SK-N-SH (cell line): ENCODE measurements at regions not wholly inside any gene's neighbourhood (a gene's known extent, or its start where the extent isn't known, plus 50 kb on each side); places are given as distances from the start of the nearest gene placed in this dataset.

Experiments used
- CTCF ChIA-PET: fragments of 300-600, 350-600 bp; formaldehyde crosslinking; extraction: SDS; loops from one replicate; lab custom pipeline; 2021; lab: Yijun Ruan, JAX
- POLR2A ChIA-PET: fragments of 350-600 bp; sonication (Branson Sonifier 250); formaldehyde crosslinking; extraction: SDS; loops from one replicate; lab custom pipeline; 2020; ENCODE audit warnings: antibody characterized with exemption, inconsistent platforms; lab: Yijun Ruan, JAX
- DNase-seq: peaks from one replicate; pipeline ENCODE4 v3.0.0; 2012
- H2AFZ ChIP-seq: fragments of 200-600 bp; sonication (generic); 2 replicates; pipeline ENCODE4 v1.8.1; 2016; ENCODE audit warnings: antibody characterized with exemption, mild to moderate bottlenecking, low read depth
- H3F3A ChIP-seq: fragments of 200-600 bp; sonication (generic); replicated peaks from 2 replicates; pipeline ENCODE3; 2016; ENCODE audit warnings: antibody characterized with exemption, mild to moderate bottlenecking; ENCODE audit not compliant: insufficient read depth
- H3K27ac ChIP-seq, 2 experiments: fragments of 200-500 bp in 1 of 2; fragments of 200-600 bp in 1 of 2; sonication (Bioruptor generic) in 1 of 2; sonication (generic), shearing (Covaris generic) in 1 of 2; 2 replicates each; pipeline versions ENCODE4 v1.5.1 to v1.6.1; 2014 to 2016; ENCODE audit warnings: low read depth in 2 of 2, inconsistent platforms in 1 of 2, low read length in 1 of 2, mild to moderate bottlenecking in 1 of 2, mixed read lengths in 1 of 2
- H3K27me3 ChIP-seq: fragments of 200-600 bp; sonication (generic), shearing (Covaris generic); 2 replicates; pipeline ENCODE4 v1.6.1; 2016; ENCODE audit warnings: mixed run types; ENCODE audit not compliant: insufficient read depth
- H3K36me3 ChIP-seq, 2 experiments: fragments of 200-500 bp in 1 of 2; fragments of 200-600 bp in 1 of 2; sonication (Bioruptor generic) in 1 of 2; sonication (generic) in 1 of 2; replicated peaks in 1 of 2; 2 replicates each; pipeline versions ENCODE3 to v1.5.1; 2014 to 2016; ENCODE audit warnings: low read length in 1 of 2, mild to moderate bottlenecking in 1 of 2; ENCODE audit not compliant: insufficient read depth in 2 of 2, control insufficient read depth in 1 of 2
- H3K4me1 ChIP-seq, 2 experiments: fragments of 200-500 bp in 1 of 2; fragments of 200-600 bp in 1 of 2; sonication (Bioruptor generic) in 1 of 2; sonication (generic), shearing (Covaris generic) in 1 of 2; 2 replicates each; pipeline versions ENCODE4 v1.5.1 to v1.6.1; 2014 to 2016; ENCODE audit warnings: low read depth in 1 of 2, low read length in 1 of 2, mixed run types in 1 of 2; ENCODE audit not compliant: insufficient read depth in 2 of 2, control insufficient read depth in 1 of 2
- H3K4me2 ChIP-seq: fragments of 200-600 bp; sonication (generic), shearing (Covaris generic); 2 replicates; pipeline ENCODE4 v1.6.1; 2017; ENCODE audit warnings: mixed run types
- H3K4me3 ChIP-seq, 2 experiments: fragments of 200-500 bp in 1 of 2; fragments of 200-600 bp in 1 of 2; sonication (Bioruptor generic) in 1 of 2; sonication (generic), shearing (Covaris generic) in 1 of 2; 2 replicates each; pipeline versions ENCODE4 v1.5.1 to v1.8.1; 2014 to 2016; ENCODE audit warnings: low read depth in 2 of 2, inconsistent platforms in 1 of 2, low read length in 1 of 2, mild to moderate bottlenecking in 1 of 2, mixed read lengths in 1 of 2, moderate library complexity in 1 of 2
- H3K79me2 ChIP-seq: fragments of 200-600 bp; sonication (generic); 2 replicates; pipeline ENCODE4 v1.8.1; 2017; ENCODE audit warnings: mild to moderate bottlenecking; ENCODE audit not compliant: insufficient read depth
- H3K9ac ChIP-seq: fragments of 200-600 bp; sonication (generic); 2 replicates; pipeline ENCODE4 v1.6.1; 2017; ENCODE audit warnings: mixed run types
- H3K9me2 ChIP-seq: fragments of 200-600 bp; sonication (generic); 2 replicates; pipeline ENCODE4 v1.6.1; 2017; ENCODE audit warnings: mixed run types
- H3K9me3 ChIP-seq: fragments of 200-600 bp; sonication (generic); 2 replicates; pipeline ENCODE4 v1.6.1; 2017; ENCODE audit warnings: mixed run types, mild to moderate bottlenecking, moderate library complexity
- H4K20me1 ChIP-seq: fragments of 200-600 bp; sonication (generic); 2 replicates; pipeline ENCODE4 v1.6.1; 2017; ENCODE audit warnings: mild to moderate bottlenecking, mixed run types; ENCODE audit not compliant: insufficient read depth
- CHD2 ChIP-seq: fragments of 150-350 bp; IDR thresholded peaks from 2 replicates; pipeline ENCODE4 v1.6.1; 2018; ENCODE audit warnings: low read length; ENCODE audit not compliant: partially characterized antibody
- ELF1 ChIP-seq: IDR thresholded peaks from 2 replicates; pipeline ENCODE4 v1.4.0; 2012
- EZH2phosphoT487 ChIP-seq: fragments of 200-600 bp; sonication (generic); IDR thresholded peaks from 2 replicates; pipeline ENCODE4 v1.6.1; 2017; ENCODE audit warnings: low read depth, mixed run types, mild to moderate bottlenecking, antibody characterized with exemption, moderate library complexity, borderline replicate concordance
- IRF3 ChIP-seq: fragments of 150-350 bp; IDR thresholded peaks from 2 replicates; pipeline ENCODE4 v1.6.1; 2016; ENCODE audit warnings: mild to moderate bottlenecking, low read depth, low read length
- JUND ChIP-seq: IDR thresholded peaks from 2 replicates; pipeline ENCODE4 v1.4.0; 2012
- MAX ChIP-seq: IDR thresholded peaks from 2 replicates; pipeline ENCODE4 v1.4.0; 2012; ENCODE audit warnings: low read depth
- NRF1 ChIP-seq: IDR thresholded peaks from 2 replicates; pipeline ENCODE4 v1.6.1; 2012; ENCODE audit warnings: low read depth, mild to moderate bottlenecking, low read length
- POLR2AphosphoS5 ChIP-seq: IDR thresholded peaks from 2 replicates; pipeline ENCODE4 v1.6.1; 2012; ENCODE audit warnings: low read depth, low read length
- RAD21 ChIP-seq: IDR thresholded peaks from 2 replicates; pipeline ENCODE4 v1.6.1; 2012; ENCODE audit warnings: mild to moderate bottlenecking, low read length
- RCOR1 ChIP-seq: fragments of 150-350 bp; IDR thresholded peaks from 2 replicates; pipeline ENCODE4 v1.6.1; 2017; ENCODE audit warnings: antibody characterized with exemption, low read length
- RXRA ChIP-seq: IDR thresholded peaks from 2 replicates; pipeline ENCODE4 v1.4.0; 2012; ENCODE audit warnings: low read depth, mild to moderate bottlenecking, borderline replicate concordance
- TAF1 ChIP-seq: IDR thresholded peaks from 2 replicates; pipeline ENCODE4 v1.6.1; 2012; ENCODE audit warnings: low read depth, mild to moderate bottlenecking, low read length, moderate library complexity, borderline replicate concordance
- TCF12 ChIP-seq: IDR thresholded peaks from 2 replicates; pipeline ENCODE4 v1.4.0; 2012
- TEAD4 ChIP-seq: IDR thresholded peaks from 2 replicates; pipeline ENCODE4 v1.4.0; 2012; ENCODE audit warnings: mild to moderate bottlenecking, borderline replicate concordance; ENCODE audit not compliant: insufficient read depth
- YY1 ChIP-seq: IDR thresholded peaks from 2 replicates; pipeline ENCODE4 v1.4.0; 2012; ENCODE audit warnings: low read depth, mild to moderate bottlenecking
- WGBS: methylation state at CpG from one replicate; pipeline ENCODE4 v1.1.6; 2017; ENCODE audit warnings: low lambda C conversion rate; 5-methylcytosine and 5-hydroxymethylcytosine counted together
- TF ChIP-seq, protein P1 (sequence below): fragments of 150-350 bp; IDR thresholded peaks from 2 replicates; pipeline ENCODE4 v1.6.1; 2017; ENCODE audit warnings: antibody characterized with exemption, low read length, low read depth, borderline replicate concordance
- TF ChIP-seq, protein P2 (sequence below): IDR thresholded peaks from 2 replicates; pipeline ENCODE4 v1.4.0; 2012; ENCODE audit warnings: low read depth, borderline replicate concordance

- no peaks in the 10 kb centered on the region for H3K9me2 ChIP-seq
- no peak overlapping the region for H3K4me2 ChIP-seq
- no peaks in the 10 kb centered on the region for H3F3A ChIP-seq
- H3K4me3 ChIP-seq, result no peak overlapping the region
- DNase-seq, result no peak
- H4K20me1 ChIP-seq, result no peaks in the 10 kb centered on the region
- no peaks in the 10 kb centered on the region for H3K9me3 ChIP-seq
- no peaks in the 10 kb centered on the region for H3K36me3 ChIP-seq
- WGBS, result 0% methylated on average over 1 of the region's 1 CpG
- H3K4me1 ChIP-seq, result no peaks in the 10 kb centered on the region; a peak in 1 of 4 replicates
- no peak overlapping the region for H2AFZ ChIP-seq
- POLR2A ChIA-PET, result no interaction called here
- CTCF ChIA-PET, result no interaction called here
- no peaks in the 10 kb centered on the region for H3K27me3 ChIP-seq
- H3K9ac ChIP-seq, result no peak overlapping the region
- no peaks in the 10 kb centered on the region for H3K79me2 ChIP-seq
- H3K27ac ChIP-seq, result no peak overlapping the region
- no peak for TF ChIP-seq ELF1
- no peak for TF ChIP-seq RXRA
- no peak for TF ChIP-seq TEAD4
- no peak for TF ChIP-seq POLR2AphosphoS5
- no peak for TF ChIP-seq JUND
- TF ChIP-seq TCF12, result no peak
- TF ChIP-seq MAX, result no peak
Observed at GRCh38 chr4:136818811-136819330, 713.4 kb downstream of the PCDH18 start.

DNA sequence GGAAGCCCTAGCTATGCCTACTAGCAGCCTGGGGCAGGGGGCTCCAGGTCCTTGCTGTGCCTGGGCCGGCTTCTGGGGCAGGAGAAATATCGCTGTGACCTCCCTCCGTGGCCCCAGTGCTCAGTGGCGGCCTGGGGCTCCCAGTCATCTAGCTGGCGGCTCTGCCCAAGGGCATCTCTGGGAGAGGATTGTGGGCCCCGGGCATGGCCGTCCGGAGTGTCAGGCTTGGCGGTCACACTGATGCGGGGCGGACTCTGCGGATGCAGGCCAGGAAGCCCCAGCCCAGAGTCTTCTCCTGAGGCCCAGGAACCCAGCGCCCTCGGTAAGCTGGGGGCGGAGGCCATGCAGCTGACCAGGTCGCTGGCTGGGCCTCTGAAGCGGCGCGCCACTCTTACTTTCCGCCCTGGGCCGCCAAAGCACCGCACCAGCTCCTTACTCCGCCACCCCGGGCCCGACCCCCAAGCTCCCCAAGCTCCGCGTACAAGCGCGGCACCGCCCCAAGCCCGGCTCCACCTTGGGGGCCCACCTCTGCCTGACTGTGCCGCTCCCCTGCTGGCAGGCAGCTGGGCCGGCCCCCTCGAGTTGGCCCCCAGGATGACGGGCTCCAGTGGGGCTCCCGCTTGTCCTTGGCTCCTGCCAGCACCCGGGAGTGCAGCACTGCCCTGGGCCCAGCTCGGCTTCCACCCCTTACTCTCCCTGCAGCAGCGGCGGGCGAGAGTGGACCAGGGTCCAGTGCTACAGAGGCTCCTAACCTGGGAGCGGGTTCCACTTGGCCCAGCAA lies 720.0 kb downstream of the PCDH18 start:
- no peak overlapping the region for H3K4me2 ChIP-seq
- no peaks in the 10 kb centered on the region for H3K9me3 ChIP-seq
- DNase-seq, result no peak
- H4K20me1 ChIP-seq, result no peaks in the 10 kb centered on the region
- POLR2A ChIA-PET, result no interaction called here
- no peaks in the 10 kb centered on the region for H3K79me2 ChIP-seq
- H2AFZ ChIP-seq, result no peak overlapping the region
- H3K9me2 ChIP-seq, result no peaks in the 10 kb centered on the region
- no peaks in the 10 kb centered on the region for H3F3A ChIP-seq
- WGBS, result 83% methylated on average over 22 of the region's 42 CpGs
- H3K27ac ChIP-seq, result no peak overlapping the region
- no peaks in the 10 kb centered on the region for H3K36me3 ChIP-seq
- TF ChIP-seq RAD21 (no peak), RXRA (no peak)
- no peaks in the 10 kb centered on the region for H3K27me3 ChIP-seq
- no peak overlapping the region for H3K4me3 ChIP-seq
- H3K4me1 ChIP-seq, result no peaks in the 10 kb centered on the region
- no peak overlapping the region for H3K9ac ChIP-seq
- CTCF ChIA-PET, result no interaction called here

DNA sequence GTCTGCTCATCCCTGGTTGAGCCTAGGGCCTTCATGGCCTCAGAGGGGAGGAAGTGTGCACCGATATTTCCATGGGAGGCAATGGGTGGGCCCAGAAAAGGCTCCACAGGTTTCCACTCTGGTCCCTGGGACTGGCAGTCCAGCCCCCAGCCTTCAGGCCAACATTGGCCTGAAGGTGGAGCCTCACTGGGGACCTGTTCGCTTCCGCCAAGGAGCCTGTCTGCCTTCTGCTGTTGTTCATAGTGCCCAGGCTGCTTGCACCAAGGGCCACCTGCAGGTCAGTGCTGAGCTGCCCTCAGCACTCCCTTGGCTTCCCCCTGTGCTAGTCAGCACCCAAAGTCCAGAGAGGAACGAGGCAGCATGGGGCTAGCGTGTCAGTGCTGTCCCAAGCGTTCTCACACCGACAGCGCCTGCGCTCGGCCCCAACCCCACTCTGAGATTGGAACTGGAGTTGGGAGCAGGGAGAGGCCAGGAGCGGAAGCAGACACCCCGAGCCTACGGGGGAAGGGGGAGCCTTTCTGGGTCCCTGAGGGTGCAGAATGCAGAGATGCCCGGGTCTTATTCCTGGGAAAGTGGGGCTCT lies 720.7 kb downstream of the PCDH18 start:
- H3K9me2 ChIP-seq, result no peaks in the 10 kb centered on the region
- H3K79me2 ChIP-seq, result no peaks in the 10 kb centered on the region
- no peaks in the 10 kb centered on the region for H3K9me3 ChIP-seq
- POLR2A ChIA-PET, result no interaction called here
- DNase-seq, result no peak
- CTCF ChIA-PET, result interaction anchor here (1.4 kb wide), 1 partner anchor 14 kb away, joined by 3 read pairs; no protein-coding TSS in a partner anchor
- H2AFZ ChIP-seq, result no peak overlapping the region
- H3K4me2 ChIP-seq, result no peak overlapping the region
- no peak overlapping the region for H3K4me3 ChIP-seq
- H3K9ac ChIP-seq, result no peak overlapping the region
- H3K27ac ChIP-seq, result no peak overlapping the region
- no peaks in the 10 kb centered on the region for H3K27me3 ChIP-seq
- 53% methylated on average over 8 of the region's 14 CpGs for WGBS
- no peaks in the 10 kb centered on the region for H4K20me1 ChIP-seq
- H3K36me3 ChIP-seq, result no peaks in the 10 kb centered on the region
- H3K4me1 ChIP-seq, result no peaks in the 10 kb centered on the region
- no peaks in the 10 kb centered on the region for H3F3A ChIP-seq
- TF ChIP-seq TCF12 (no peak), TEAD4 (no peak), POLR2AphosphoS5 (no peak), NRF1 (no peak), CHD2 (no peak), TAF1 (no peak), IRF3 (no peak), YY1 (no peak), RCOR1 (no peak), JUND (no peak), EZH2phosphoT487 (no peak)
- TF ChIP-seq, protein P1, sequence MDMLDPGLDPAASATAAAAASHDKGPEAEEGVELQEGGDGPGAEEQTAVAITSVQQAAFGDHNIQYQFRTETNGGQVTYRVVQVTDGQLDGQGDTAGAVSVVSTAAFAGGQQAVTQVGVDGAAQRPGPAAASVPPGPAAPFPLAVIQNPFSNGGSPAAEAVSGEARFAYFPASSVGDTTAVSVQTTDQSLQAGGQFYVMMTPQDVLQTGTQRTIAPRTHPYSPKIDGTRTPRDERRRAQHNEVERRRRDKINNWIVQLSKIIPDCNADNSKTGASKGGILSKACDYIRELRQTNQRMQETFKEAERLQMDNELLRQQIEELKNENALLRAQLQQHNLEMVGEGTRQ, result no peak
- TF ChIP-seq, protein P2, sequence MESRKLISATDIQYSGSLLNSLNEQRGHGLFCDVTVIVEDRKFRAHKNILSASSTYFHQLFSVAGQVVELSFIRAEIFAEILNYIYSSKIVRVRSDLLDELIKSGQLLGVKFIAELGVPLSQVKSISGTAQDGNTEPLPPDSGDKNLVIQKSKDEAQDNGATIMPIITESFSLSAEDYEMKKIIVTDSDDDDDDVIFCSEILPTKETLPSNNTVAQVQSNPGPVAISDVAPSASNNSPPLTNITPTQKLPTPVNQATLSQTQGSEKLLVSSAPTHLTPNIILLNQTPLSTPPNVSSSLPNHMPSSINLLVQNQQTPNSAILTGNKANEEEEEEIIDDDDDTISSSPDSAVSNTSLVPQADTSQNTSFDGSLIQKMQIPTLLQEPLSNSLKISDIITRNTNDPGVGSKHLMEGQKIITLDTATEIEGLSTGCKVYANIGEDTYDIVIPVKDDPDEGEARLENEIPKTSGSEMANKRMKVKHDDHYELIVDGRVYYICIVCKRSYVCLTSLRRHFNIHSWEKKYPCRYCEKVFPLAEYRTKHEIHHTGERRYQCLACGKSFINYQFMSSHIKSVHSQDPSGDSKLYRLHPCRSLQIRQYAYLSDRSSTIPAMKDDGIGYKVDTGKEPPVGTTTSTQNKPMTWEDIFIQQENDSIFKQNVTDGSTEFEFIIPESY, result no peak
